ENCODE measurements at regions not wholly inside any gene's neighbourhood (a gene's known extent, or its start where the extent isn't known, plus 50 kb on each side); places are given as distances from the start of the nearest gene placed in this dataset.

DNA sequence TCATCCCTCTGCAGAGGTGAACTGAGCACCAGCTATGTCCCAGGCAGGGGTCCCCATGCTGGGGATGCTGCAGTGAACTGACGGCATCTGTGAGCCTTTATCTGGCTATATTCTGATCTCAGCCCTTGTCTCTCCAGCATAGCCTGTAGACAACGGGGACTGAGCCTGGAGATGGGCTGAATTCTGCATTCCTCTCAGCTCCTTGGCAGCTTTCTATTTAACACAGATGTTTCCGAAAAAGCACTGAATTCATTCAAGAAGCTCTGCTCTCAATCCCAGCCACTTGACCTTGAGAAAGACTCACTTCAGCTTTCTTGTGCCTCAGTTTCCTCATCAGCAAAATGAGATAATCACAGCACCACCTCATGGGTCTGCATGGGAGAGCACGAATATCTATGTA lies 204.4 kb upstream of the PMEPA1 start:
- no peak for FAIRE-seq

GRCh38 chr20:57913156-57913930 lies 203.5 kb upstream of the PMEPA1 start:
- no peaks in the 10 kb centered on the region for H3K36me3 ChIP-seq (ENCODE audit: control insufficient read depth in 2 of 2, insufficient read depth in 2 of 2, low read length in 1 of 2)
- ChIA-PET CTCF (no interaction called here), RAD21 (ENCODE audit: unreplicated experiment) (no interaction called here), SMC1A (ENCODE audit: uncharacterized antibody, unreplicated experiment) (no interaction called here), POLR2A (no interaction called here)
- no peak overlapping the region for H3K4me3 ChIP-seq
- ATAC-seq (no peak), FAIRE-seq (no peak), DNase-seq (ENCODE audit: low read depth, low spot score) (no peak)
- no peaks in the 10 kb centered on the region for H3K9me3 ChIP-seq (replicated peaks; ENCODE audit: control insufficient read depth, insufficient read depth, low read length)
- WGBS (ENCODE audit: insufficient coverage, insufficient replicate concordance, low lambda C conversion rate, missing lambda C conversion rate), result 23% methylated on average over 12 of the region's 12 CpGs
- in situ Hi-C loops (cut with MboI) (no loop called here), intact Hi-C loops (cut with micrococcal nuclease; ENCODE audit: unreplicated experiment) (no loop called here)
- H4K20me1 ChIP-seq (ENCODE audit: control insufficient read depth, insufficient read depth), result no peaks in the 10 kb centered on the region
- H3K27me3 ChIP-seq (replicated peaks in 1 of 2; ENCODE audit: control insufficient read depth in 2 of 2, insufficient read depth in 2 of 2, low read length in 1 of 2), result peaks cover 0 to 3% of the 10 kb centered on the region in 2 experiments; a peak in 3 of 4 replicates
- no peak overlapping the region for H3K4me2 ChIP-seq (ENCODE audit: control insufficient read depth, insufficient read depth)
- BruUV-seq (replicated peaks), result no TSS peak
- H3K27ac ChIP-seq (ENCODE audit: control insufficient read depth, insufficient read depth), result no peak overlapping the region
- no peak overlapping the region for H3K9ac ChIP-seq (ENCODE audit: control insufficient read depth, insufficient read depth, low read length)
- no peak overlapping the region for H2AFZ ChIP-seq (ENCODE audit: control insufficient read depth, low read depth, low read length)
- no peaks in the 10 kb centered on the region for H3K4me1 ChIP-seq (ENCODE audit: control insufficient read depth, insufficient read depth, low read length)
- H3K79me2 ChIP-seq (ENCODE audit: control insufficient read depth, insufficient read depth, low read length), result no peaks in the 10 kb centered on the region
- TF ChIP-seq POLR2AphosphoS2 (IDR thresholded peaks at IDR 0.05; ENCODE audit: low read depth, low read length), result no peak
- TF ChIP-seq SIN3A (IDR thresholded peaks at IDR 0.05; ENCODE audit: low read depth, low read length), result no peak
- TF ChIP-seq HDAC6 (IDR thresholded peaks at IDR 0.05; ENCODE audit: unreplicated experiment), result no peak
- no peak for TF ChIP-seq EGR1 (IDR thresholded peaks at IDR 0.05; ENCODE audit: borderline replicate concordance in 1 of 2, low read depth in 2 of 2, low read length in 2 of 2)
- no peak for TF ChIP-seq MXI1 (IDR thresholded peaks at IDR 0.05; ENCODE audit: low read depth, low read length)
- no peak for TF ChIP-seq RAD21 (IDR thresholded peaks at IDR 0.05; ENCODE audit: insufficient read depth, low read depth, low read length)
- no peak for TF ChIP-seq TCF3 (IDR thresholded peaks at IDR 0.05; ENCODE audit: borderline replicate concordance, insufficient read depth, low read depth, low read length)
- no peak for TF ChIP-seq NBN (IDR thresholded peaks at IDR 0.05)
- TF ChIP-seq, protein P1, sequence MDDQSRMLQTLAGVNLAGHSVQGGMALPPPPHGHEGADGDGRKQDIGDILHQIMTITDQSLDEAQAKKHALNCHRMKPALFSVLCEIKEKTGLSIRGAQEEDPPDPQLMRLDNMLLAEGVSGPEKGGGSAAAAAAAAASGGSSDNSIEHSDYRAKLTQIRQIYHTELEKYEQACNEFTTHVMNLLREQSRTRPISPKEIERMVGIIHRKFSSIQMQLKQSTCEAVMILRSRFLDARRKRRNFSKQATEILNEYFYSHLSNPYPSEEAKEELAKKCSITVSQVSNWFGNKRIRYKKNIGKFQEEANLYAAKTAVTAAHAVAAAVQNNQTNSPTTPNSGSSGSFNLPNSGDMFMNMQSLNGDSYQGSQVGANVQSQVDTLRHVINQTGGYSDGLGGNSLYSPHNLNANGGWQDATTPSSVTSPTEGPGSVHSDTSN (IDR thresholded peaks at IDR 0.05; ENCODE audit: insufficient replicate concordance, low read depth, low read length), result no peak

More for the DNA sequence above, 204.4 kb upstream of the PMEPA1 start:
- H3K4me2 ChIP-seq (ENCODE audit: control insufficient read depth, insufficient read depth), result no peak overlapping the region
- H3K79me2 ChIP-seq (ENCODE audit: control insufficient read depth, insufficient read depth, low read length), result no peaks in the 10 kb centered on the region
- BruUV-seq (replicated peaks), result no TSS peak
- ChIA-PET SMC1A (ENCODE audit: uncharacterized antibody, unreplicated experiment) (no interaction called here), CTCF (no interaction called here), RAD21 (ENCODE audit: unreplicated experiment) (no interaction called here), POLR2A (no interaction called here)
- H4K20me1 ChIP-seq (ENCODE audit: control insufficient read depth, insufficient read depth), result no peaks in the 10 kb centered on the region
- no peaks in the 10 kb centered on the region for H3K9me3 ChIP-seq (replicated peaks; ENCODE audit: control insufficient read depth, insufficient read depth, low read length)
- DNase-seq (ENCODE audit: low read depth, low spot score), result no peak
- 23% methylated on average over 4 of the region's 4 CpGs for WGBS (ENCODE audit: insufficient coverage, insufficient replicate concordance, low lambda C conversion rate, missing lambda C conversion rate)
- H3K4me1 ChIP-seq (ENCODE audit: control insufficient read depth, insufficient read depth, low read length), result no peaks in the 10 kb centered on the region
- no peak for TF ChIP-seq ZBTB33 (IDR thresholded peaks at IDR 0.05)
- no peak overlapping the region for H2AFZ ChIP-seq (ENCODE audit: control insufficient read depth, low read depth, low read length)
- H3K36me3 ChIP-seq (ENCODE audit: control insufficient read depth in 2 of 2, insufficient read depth in 2 of 2, low read length in 1 of 2), result no peaks in the 10 kb centered on the region
- H3K4me3 ChIP-seq, result no peak overlapping the region
- intact Hi-C loops (cut with micrococcal nuclease; ENCODE audit: unreplicated experiment) (no loop called here), in situ Hi-C loops (cut with MboI) (no loop called here)
- no peak overlapping the region for H3K27ac ChIP-seq (ENCODE audit: control insufficient read depth, insufficient read depth)
- no peak overlapping the region for H3K9ac ChIP-seq (ENCODE audit: control insufficient read depth, insufficient read depth, low read length)
- peaks cover 0 to 5% of the 10 kb centered on the region in 2 experiments; a peak in 3 of 4 replicates for H3K27me3 ChIP-seq (replicated peaks in 1 of 2; ENCODE audit: control insufficient read depth in 2 of 2, insufficient read depth in 2 of 2, low read length in 1 of 2)
- ATAC-seq, result no peak

Measured in GM12878 (cell line).